MCF 10A (cell line): ENCODE measurements at regions not wholly inside any gene's neighbourhood (a gene's known extent, or its start where the extent isn't known, plus 50 kb on each side); places are given as distances from the start of the nearest gene placed in this dataset.

Source experiments
- BruUV-seq: library from RNA; stranded (reverse); fragments of 400-500 nt; replicated peaks from 2 replicates; lab custom pipeline; 2021; lab: Mats Ljungman, UMichigan
- CTCF ChIA-PET: fragments of 300-600 bp; sonication (Branson Sonifier 250); formaldehyde crosslinking; extraction: SDS; loops from one replicate; lab custom pipeline; 2021; ENCODE audit warnings: antibody characterized with exemption, inconsistent platforms; lab: Yijun Ruan, JAX
- POLR2A ChIA-PET: fragments of 300-600, 350-650 bp; sonication (Branson Sonifier 250); formaldehyde crosslinking; extraction: SDS; loops from one replicate; lab custom pipeline; 2020; ENCODE audit warnings: antibody characterized with exemption, inconsistent platforms; lab: Yijun Ruan, JAX
- DNase-seq: peaks from one replicate; pipeline ENCODE4 v3.0.0-alpha.2; 2018; ENCODE audit not compliant: unreplicated experiment
- H3K27ac Mint-ChIP-seq: one replicate; pipeline ENCODE4 v1.8.0; 2022; ENCODE audit warnings: mild to moderate bottlenecking, low read depth, mixed read lengths; ENCODE audit not compliant: unreplicated experiment
- H3K27me3 Mint-ChIP-seq: one replicate; pipeline ENCODE4 v1.8.0; 2022; ENCODE audit warnings: mixed read lengths; ENCODE audit not compliant: insufficient read depth, unreplicated experiment
- H3K36me3 Mint-ChIP-seq: one replicate; pipeline ENCODE4 v1.8.0; 2022; ENCODE audit warnings: mild to moderate bottlenecking, moderate library complexity, mixed read lengths; ENCODE audit not compliant: insufficient read depth, unreplicated experiment
- H3K4me1 Mint-ChIP-seq: one replicate; pipeline ENCODE4 v1.8.0; 2022; ENCODE audit warnings: mixed read lengths; ENCODE audit not compliant: insufficient read depth, unreplicated experiment
- H3K4me3 Mint-ChIP-seq: one replicate; pipeline ENCODE4 v1.8.0; 2022; ENCODE audit warnings: mild to moderate bottlenecking, moderate library complexity, mixed read lengths; ENCODE audit not compliant: unreplicated experiment
- H3K9me3 Mint-ChIP-seq: one replicate; pipeline ENCODE4 v1.8.0; 2022; ENCODE audit warnings: mixed read lengths; ENCODE audit not compliant: unreplicated experiment
- CTCF ChIP-seq: fragments of 200-600 bp; IDR thresholded peaks from one replicate; pipeline ENCODE4 v1.8.0; 2022; ENCODE audit warnings: antibody characterized with exemption, mild to moderate bottlenecking; ENCODE audit not compliant: unreplicated experiment
- intact Hi-C: fragments of 100-400 bp; cut with micrococcal nuclease; formaldehyde crosslinking; loops from 2 replicates; pipeline ENCODE4 v1.14.1; 2022

DNA sequence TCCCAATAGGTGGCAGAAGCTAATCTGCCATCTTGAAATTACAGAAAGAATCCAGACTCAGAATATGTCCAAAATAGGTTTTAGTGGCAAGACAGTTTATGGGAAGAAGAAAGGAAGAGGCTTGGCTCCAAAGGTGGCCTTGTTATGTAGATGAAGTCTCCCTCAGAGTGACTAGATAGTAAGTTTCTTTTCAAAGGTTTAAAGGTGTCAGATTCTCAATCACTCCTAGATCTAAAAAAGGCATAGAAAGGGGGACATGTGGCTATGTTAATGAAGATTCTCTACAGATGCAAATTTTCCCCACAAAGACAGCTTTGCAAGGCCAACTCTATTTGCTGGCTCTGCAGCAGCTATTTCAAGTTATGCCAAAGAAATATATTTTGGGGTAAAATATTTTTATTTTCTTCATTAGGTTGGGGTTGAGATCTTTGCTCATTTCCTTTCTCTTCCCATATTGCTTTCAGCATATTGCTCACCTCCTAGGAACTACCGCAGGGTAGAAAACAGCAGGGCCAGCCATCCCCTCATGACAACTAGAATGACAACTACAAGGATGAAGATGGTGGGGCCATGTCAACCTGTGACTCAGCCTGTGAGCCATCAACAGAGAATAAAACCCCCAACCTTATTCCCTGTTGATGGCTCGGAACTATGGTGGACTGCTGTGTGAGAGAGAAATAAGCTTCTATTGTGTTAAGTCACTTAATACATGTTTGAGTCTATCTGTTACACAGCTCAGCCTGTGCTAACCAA lies 274.0 kb upstream of the GALNT17 start:
- POLR2A ChIA-PET: no interaction called here
- no peaks in the 10 kb centered on the region for H3K36me3 Mint-ChIP-seq
- no peaks in the 10 kb centered on the region for H3K4me1 Mint-ChIP-seq
- CTCF ChIA-PET: interaction anchor here (0.6 to 5.9 kb wide), 7 partner anchors 13 to 884 kb away, joined by 3 to 79 read pairs (median 3); no protein-coding TSS in a partner anchor
- no peak overlapping the region for H3K27ac Mint-ChIP-seq
- H3K27me3 Mint-ChIP-seq: no peaks in the 10 kb centered on the region
- TF ChIP-seq CTCF: no peak
- DNase-seq: no peak
- peaks cover 3% of the 10 kb centered on the region for H3K9me3 Mint-ChIP-seq
- intact Hi-C loops: loop anchor here (1.0 kb wide), 3 partner anchors 29 to 875 kb away; no protein-coding TSS in a partner anchor
- no peak overlapping the region for H3K4me3 Mint-ChIP-seq
- BruUV-seq: no TSS peak

DNA sequence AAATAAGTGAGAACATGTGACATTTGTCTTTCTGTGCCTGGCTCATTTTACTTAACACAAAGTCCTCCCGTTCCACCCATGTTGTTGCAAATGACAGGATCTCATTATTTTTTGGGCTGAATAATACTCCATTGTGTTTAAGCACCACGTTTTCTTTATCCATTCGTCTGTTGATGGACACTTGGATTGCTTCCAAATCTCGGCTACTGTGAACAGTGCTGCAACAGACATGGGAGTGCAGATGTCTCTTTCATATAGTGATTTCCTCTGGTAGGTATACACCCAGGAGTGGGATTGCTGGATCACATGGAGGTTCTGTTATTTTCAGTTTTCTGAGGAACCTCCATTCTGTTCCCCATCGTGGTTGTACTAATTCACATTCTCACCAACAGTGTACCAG lies 264.4 kb upstream of the GALNT17 start:
- BruUV-seq: no TSS peak
- CTCF ChIA-PET: no interaction called here
- DNase-seq: no peak
- Mint-ChIP-seq H3K36me3 (no peaks in the 10 kb centered on the region), H3K4me1 (no peaks in the 10 kb centered on the region), H3K4me3 (no peak overlapping the region), H3K27ac (no peak overlapping the region), H3K9me3 (peaks cover 8% of the 10 kb centered on the region), H3K27me3 (no peaks in the 10 kb centered on the region)
- POLR2A ChIA-PET: no interaction called here
- TF ChIP-seq CTCF: no peak
- intact Hi-C loops: no loop called here

- no peak overlapping the region for H3K4me3 Mint-ChIP-seq
- TF ChIP-seq CTCF: no peak
- H3K9me3 Mint-ChIP-seq: peaks cover 8% of the 10 kb centered on the region
- ChIA-PET CTCF (interaction anchor here (0.6 to 1.3 kb wide), 4 partner anchors 12 to 863 kb away, joined by 3 to 4 read pairs (median 3); no protein-coding TSS in a partner anchor), POLR2A (no interaction called here)
- intact Hi-C loops: no loop called here
- no TSS peak for BruUV-seq
- no peak for DNase-seq
- no peaks in the 10 kb centered on the region for H3K36me3 Mint-ChIP-seq
- H3K4me1 Mint-ChIP-seq: no peaks in the 10 kb centered on the region
- no peaks in the 10 kb centered on the region for H3K27me3 Mint-ChIP-seq
- no peak overlapping the region for H3K27ac Mint-ChIP-seq
Measured at GRCh38 chr7:70870349-70870748, 261.6 kb upstream of the GALNT17 start.

GRCh38 chr7:70872188-70872587 lies 259.8 kb upstream of the GALNT17 start:
- H3K36me3 Mint-ChIP-seq: no peaks in the 10 kb centered on the region
- DNase-seq: no peak
- H3K27me3 Mint-ChIP-seq: no peaks in the 10 kb centered on the region
- H3K27ac Mint-ChIP-seq: no peak overlapping the region
- ChIA-PET CTCF (no interaction called here), POLR2A (no interaction called here)
- no peak overlapping the region for H3K4me3 Mint-ChIP-seq
- BruUV-seq: no TSS peak
- H3K9me3 Mint-ChIP-seq: peaks cover 17% of the 10 kb centered on the region
- TF ChIP-seq CTCF: no peak
- no peaks in the 10 kb centered on the region for H3K4me1 Mint-ChIP-seq
- intact Hi-C loops: no loop called here
